Activated CD8-positive, alpha-beta memory T cell treated with anti-CD3 and anti-CD28 coated beads for 4 hours (primary cell): ENCODE measurements at regions not wholly inside any gene's neighbourhood (a gene's known extent, or its start where the extent isn't known, plus 50 kb on each side); places are given as distances from the start of the nearest gene placed in this dataset.

Source experiments
- DNase-seq, 2 donors: peaks; one replicate each; pipeline ENCODE4 v3.0.0-alpha.2; 2020; ENCODE audit warnings: low read depth in 2 of 2

DNA sequence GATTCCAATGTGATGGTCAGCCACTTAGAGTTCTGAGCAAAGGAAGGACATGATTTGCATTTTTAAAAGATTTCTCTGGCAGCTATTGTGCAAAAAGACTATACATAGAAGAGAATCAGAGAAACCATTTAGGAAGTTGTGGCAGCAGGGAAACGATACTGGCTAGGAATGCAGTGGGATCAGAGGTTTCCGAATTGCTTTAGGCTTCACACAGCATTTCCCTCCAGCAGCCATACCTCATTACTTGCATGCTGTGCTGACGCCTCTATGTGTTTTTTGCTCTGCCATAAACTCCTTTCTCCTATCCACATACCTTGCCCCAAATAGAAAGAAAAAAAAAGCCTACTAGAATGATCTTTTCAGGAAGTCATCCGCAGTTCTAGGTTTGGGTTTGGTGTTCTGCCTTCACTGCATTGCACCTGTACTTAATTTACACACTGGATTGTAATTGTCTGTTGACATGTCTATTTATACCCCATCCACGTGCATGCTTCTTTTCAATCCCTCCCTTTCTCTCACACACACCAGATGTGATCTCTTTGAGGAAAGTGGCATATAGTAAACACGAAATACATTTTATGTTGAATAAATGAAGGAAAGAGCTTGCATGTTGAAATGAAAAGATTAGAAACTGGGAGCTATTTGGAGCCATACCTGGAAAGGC is 860.3 kb upstream of the SEMA6D start:
- DNase-seq: no peak

- DNase-seq: no peak
Observed at GRCh38 chr15:46858150-46858549, 859.2 kb upstream of the SEMA6D start.

DNA sequence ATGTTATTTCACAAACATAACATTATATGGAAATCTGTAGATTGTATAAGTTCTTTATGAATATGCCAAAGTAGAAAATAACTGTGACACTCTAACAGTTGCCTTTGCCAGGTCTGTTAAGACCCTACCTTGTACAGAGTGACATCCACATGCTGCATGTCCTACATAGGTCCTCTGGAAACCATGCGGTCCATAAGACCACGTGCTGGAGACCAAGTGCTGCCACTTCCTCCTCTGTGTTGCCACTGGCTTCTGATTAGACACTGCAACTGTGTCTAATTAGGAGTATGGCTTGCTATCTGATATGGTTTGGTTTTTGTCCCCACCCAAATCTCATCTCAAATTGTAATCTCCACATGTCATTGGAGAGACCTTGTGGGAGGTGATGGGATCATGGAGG is 855.5 kb upstream of the SEMA6D start:
- DNase-seq: no peak

- no peak for DNase-seq
Observed at GRCh38 chr15:46865155-46865554, 852.1 kb upstream of the SEMA6D start.

DNA sequence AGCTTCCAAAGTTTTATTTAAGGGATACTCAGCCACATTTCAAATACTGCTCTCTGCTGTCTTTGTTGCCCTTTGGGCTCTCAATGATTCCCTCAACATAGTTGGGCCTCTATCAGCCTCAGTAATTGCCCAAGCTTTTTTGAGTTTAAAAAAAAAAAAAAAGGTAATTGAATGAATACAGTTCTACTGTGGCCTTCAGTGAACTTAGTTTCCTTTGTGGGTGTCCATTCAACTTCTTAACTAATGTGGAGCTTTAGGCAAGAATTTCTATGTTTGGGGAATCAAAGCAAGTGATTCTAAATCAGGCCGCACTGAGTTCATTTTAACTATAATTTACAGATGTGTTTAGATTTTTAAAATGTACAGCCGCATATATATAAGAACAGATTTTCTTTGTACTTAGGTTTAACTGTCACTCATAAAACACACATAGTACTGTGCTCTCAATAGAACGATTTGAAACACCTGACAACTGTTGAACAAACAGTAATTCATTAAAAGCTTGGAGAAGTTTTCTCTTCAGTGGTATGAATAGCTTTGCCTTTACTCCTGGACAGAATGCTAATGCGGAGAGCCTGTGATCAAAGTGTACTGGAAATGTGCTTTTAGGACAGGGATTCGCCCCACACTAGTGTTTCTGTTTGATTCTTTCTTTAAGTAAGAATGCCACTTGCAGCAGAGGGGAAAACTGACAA is 844.9 kb upstream of the SEMA6D start:
- no peak for DNase-seq

GRCh38 chr15:46872981-46873330 is 844.3 kb upstream of the SEMA6D start:
- no peak for DNase-seq

GRCh38 chr15:46879032-46879770 is 838.1 kb upstream of the SEMA6D start:
- DNase-seq: no peak

DNA sequence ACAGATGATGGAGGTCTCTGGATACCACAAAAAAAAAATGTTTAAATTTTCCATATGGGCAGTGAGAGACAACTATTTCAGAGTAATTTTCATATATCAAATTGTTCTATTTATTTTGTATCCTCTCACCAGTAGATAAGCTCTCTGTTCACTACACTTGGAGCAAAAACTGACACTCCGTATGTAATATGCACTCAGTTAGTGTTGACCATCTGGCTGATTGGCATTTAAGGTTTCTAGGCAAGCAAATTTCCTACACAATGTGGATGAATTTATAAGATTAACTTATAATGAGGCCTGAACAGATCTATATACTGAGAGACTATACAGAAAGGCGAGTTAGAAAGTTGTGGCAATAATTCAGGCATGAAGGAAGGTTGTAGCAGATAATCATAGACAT is 836.5 kb upstream of the SEMA6D start:
- no peak for DNase-seq

DNA sequence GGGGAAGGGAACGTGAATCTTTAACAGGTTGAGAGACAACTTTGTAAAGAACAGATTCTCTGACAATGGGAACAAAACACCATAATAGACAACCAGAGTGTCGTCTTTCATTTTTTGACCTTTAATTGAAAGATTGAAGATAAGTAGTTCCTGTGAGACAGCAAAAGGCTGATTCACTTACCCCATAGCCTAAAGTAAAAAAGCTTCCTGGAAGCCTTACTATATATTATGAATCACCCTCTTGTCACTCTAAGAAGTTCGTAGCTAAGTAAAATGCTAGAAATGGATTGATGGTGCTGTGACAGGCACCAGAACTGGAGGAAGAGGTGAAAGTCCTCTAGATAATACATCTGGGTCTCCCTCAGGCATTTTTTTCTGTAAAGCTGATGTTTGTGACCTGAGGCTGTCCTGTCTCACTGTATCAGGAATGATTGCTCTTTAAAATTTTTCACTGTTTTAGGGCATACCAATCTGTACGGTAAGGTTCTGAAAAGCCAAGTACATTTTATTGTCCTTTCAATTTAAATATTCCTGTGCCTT is 824.6 kb upstream of the SEMA6D start:
- no peak for DNase-seq

DNA sequence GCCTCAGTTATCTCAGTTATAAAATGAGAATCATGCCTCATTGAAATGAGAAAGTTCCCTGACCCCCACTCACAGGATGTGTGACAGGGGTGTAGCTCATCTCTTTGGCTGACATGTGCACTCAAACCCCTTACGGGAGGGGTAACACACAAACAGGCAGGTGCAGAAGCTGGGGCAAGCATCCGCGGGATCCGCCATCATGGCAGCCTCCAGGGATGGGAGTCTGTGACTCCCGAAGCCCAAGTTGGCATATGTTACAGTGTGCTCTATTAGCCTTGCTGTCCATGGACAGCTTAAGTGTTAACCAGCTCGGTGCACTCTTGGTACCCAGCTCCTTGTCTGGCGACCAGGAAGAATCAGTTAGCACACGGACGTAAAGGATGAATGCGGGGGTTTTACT is 822.7 kb upstream of the SEMA6D start:
- no peak for DNase-seq

GRCh38 chr15:46897266-46897665 is 820.0 kb upstream of the SEMA6D start:
- DNase-seq: no peak

- no peak for DNase-seq
Observed at GRCh38 chr15:46901001-46901400, 816.3 kb upstream of the SEMA6D start.

GRCh38 chr15:46917721-46918252 is 799.5 kb upstream of the SEMA6D start:
- DNase-seq: no peak

GRCh38 chr15:46918462-46919140 is 798.7 kb upstream of the SEMA6D start:
- no peak for DNase-seq

- no peak for DNase-seq
Observed at GRCh38 chr15:46921891-46922290, 795.4 kb upstream of the SEMA6D start.

DNA sequence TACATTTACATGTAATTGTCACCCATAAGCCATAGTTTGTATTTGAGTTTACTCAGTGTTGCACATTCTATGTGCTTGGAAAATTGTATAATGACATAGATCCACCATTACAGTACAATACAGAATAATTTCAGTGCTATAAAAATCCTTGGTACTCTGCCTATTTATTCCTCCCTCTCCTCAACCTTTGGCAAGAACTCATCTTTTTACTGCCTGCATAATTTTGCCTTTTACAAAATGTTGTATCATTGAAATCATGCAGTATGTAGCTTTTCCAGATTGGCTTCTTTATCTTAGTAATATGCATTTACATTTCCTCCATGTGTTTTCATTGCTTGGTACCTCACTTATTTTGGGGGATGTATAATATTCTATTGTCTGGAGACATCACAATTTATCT is 786.9 kb upstream of the SEMA6D start:
- no peak for DNase-seq

GRCh38 chr15:46933332-46933731 is 784.0 kb upstream of the SEMA6D start:
- DNase-seq: no peak

DNA sequence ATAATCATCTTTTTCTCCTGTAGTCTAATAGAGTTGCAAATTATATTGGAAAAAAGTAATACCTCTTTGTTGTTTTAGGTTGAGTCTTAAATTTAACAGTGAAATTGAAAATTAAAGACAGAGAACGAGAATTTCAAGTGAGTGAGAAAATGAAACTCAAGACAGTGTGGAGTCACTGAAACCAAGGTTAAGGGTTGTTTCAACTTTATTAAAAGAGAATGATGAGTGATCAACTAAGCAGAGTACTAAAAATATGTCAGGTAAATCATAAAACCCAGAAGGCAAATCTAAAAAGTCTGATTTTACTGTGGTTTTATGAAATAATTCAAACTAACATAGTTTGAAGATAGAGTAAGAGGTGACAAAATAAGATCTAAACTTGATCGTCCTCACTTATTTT is 782.5 kb upstream of the SEMA6D start:
- DNase-seq: no peak

- DNase-seq: no peak
Observed at GRCh38 chr15:46938169-46938568, 779.1 kb upstream of the SEMA6D start.

GRCh38 chr15:46941241-46941640 is 776.1 kb upstream of the SEMA6D start:
- no peak for DNase-seq

- no peak for DNase-seq
Observed at GRCh38 chr15:46946953-46947352, 770.4 kb upstream of the SEMA6D start.

DNA sequence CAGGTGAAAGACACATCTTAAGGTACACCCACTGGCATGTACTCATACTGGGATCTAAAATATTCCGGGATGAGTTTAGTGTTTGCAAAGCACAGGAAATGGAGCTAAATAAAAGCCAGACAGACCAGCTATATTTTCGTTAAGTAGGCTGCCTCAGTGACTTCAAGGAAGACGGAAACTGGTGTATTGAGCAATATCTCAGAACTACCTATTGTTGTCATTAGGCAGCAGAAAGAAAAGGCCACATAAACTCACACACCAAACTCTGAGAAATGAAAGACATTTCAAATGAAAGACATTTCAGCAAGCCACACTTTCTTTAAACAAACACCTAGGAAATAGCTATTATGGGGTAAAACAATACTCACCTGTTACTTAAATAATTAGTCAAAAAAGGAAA is 761.7 kb upstream of the SEMA6D start:
- no peak for DNase-seq
